GM19351 (cell line): ENCODE measurements at regions not wholly inside any gene's neighbourhood (a gene's known extent, or its start where the extent isn't known, plus 50 kb on each side); places are given as distances from the start of the nearest gene placed in this dataset.

ENCODE experiments used
- ATAC-seq: cut with Tn5 transposase; IDR thresholded peaks from one replicate; pipeline ENCODE4 v1.9.1; 2021; ENCODE audit warnings: mild to moderate bottlenecking, moderate library complexity; ENCODE audit not compliant: unreplicated experiment

DNA sequence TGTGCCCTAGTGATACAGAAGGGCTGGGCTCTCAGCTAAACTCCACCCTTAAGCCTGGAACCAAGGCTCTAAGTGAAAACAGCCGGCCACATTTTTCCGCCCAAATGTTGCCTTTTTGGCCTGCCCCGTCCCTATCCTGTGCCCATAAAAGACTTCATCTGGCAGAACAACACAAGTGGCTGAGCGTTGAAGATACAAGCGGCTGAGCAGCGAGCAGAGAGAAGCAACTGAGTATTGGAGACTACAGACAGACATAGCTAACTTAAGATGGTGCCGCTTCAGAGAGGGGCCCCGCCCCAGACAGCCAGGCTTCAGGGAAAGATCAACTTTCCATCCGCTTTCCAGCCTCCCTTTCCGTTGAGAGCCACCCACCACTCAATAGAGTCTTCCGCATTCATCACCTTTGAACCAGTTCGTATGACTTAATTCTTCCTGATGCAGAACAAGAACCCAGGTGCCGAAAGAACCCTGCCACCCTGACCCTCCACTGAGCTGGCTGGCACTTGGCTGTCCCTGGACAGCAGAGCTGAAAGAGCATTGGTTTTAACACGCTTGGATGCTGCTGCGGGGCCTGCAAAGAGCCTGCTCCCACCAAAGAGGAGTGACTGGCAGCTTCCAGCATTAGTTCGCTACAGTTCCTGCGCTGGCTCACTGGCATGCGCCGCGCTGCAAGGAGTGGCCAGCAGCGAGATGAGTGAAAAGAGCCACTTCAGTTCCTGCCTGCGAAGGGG, 853.2 kb upstream of the INTU start:
- no peak for ATAC-seq

DNA sequence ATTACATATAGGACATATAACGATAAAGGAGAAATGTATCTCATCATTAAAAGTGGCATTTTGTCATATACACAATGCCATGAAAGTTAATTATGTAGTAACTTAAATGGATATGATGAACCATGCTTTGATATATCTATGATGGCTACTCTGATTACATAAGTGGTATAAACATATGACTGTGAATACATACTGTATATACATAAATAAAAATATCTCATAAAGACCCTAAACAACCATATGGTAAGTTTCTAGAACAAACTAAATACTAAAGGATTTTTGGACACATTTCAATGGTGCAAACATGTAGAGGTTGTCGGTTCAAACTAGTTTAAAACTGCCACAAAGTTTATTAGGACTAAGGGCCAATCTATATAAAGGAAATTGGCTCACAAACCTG, 849.6 kb upstream of the INTU start:
- no peak for ATAC-seq

DNA sequence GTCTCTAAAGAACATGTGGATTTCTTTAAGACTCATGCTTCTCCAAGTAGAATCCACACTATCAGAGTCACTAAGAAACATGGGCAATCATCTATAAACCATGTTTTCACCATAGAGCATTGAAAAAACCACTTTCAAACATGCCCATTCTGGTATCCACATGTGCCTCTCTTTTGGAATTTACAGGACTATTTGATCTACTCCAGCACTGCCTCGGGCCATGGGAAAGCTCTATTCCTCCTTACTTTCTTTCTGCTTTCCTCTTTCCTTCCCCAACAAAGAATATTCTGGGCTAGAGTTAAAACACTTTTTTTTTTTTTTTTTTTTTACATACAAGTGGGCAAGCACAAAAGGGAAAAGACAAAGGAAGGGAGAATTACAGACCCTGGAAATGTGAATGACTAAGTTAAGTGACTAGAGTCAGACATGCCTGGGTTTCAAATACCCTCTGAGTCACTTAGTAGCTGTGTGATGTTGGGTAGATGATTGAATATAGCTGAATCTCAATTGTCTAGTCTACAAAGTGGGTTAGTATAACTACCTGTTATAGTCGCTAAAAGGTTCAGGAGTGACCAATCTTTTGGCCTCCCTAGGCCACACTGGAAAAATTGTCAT, 847.7 kb upstream of the INTU start:
- no peak for ATAC-seq

DNA sequence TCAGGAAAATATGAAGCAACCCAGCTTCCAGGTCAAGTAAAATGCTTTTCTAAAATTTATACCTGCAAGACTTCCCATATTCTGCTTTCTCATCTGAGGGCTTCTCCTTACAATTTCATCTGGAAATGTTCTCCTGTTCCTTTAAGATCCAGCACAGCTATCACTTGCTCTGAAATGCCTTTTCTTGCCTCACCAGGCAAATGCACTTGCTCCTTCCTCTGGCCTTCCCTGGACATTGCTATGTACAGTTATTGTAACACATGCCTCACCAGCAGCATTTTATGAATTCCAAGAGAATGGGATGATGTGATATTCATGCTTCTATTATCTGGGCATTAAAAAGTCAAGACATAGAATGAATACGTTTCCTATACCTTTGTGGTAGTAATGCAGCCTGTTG, 842.1 kb upstream of the INTU start:
- no peak for ATAC-seq

DNA sequence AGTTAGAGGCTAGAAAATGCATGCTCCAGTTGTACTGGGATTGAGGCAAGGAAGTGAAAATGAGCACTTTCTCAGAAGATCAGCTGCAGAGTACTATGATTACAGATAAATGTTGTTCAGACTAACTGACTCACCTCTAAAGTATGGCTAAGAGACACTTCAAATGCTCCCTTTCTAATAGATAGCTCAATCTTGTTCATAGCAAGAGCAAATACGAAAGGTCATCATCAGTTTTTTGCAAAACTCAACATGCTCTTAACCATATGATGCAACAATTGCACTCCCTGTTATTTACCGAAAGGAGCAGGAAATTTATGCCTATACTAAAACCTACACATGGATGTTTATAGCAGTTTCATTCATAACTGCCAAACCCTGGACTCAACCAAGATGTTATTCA, 838.4 kb upstream of the INTU start:
- no peak for ATAC-seq

DNA sequence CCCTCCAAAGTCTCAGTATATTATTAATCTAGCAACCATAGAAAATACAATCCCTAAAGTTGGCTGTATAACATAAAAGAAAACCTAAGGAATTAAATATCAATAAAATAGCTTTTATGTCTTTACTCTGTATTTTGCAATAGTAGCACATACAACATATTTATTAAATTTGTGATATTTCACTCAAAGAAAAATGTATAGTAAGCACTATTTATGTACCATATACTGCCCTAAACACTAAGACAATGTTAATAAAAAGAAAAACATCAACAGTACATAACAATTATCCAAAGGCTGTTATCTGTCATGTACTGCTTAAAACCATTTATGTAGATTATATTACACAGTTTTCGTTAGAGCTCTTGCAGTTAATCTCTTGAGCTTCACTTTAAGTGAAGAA, 834.5 kb upstream of the INTU start:
- no peak for ATAC-seq

DNA sequence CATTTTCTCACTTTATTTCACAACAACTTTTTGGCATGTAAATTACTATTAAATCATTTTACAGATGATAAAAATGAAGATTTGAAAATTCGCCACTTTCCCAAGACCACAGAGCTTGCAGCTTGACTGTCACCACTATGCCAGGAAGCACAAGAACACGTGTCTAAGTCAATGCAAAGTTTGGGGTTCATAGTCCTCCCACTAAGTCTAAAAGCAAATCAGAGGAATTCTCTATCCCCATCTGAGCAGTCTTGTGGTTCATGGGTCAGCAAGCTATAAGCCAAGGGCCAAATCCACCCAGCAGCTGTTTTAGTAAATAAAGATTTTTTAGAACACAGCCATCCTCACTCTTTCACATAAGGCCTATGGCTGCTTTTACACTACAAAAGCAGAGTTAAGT, 833.3 kb upstream of the INTU start:
- ATAC-seq = no peak

DNA sequence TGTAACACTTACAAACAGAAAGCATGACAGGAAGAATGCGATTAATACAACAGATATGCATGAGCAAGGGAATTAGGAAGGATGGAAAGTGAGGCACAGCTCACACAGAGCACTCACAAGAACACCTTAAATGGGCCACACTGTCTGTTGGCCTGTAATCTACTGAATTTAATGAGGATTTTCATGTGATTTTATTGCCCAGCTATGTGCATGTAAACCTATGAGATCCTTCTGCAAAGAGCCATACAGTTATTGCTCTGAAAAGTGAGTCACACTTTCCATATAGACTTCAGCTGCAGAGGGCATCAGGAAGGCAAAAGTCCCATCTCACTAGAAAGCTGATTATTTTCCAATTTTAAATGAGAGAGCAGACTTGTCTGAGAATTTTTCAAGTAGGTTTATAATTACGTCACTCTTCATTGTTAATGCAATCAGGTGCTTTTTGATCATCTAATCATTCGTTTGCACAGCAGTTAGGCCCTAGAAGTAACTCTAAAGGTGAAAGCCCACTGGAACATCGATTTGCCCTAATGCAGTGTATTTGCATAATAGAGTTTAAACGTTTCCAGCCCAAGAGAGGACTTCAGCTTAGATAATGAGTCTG, 832.7 kb upstream of the INTU start:
- no peak for ATAC-seq

DNA sequence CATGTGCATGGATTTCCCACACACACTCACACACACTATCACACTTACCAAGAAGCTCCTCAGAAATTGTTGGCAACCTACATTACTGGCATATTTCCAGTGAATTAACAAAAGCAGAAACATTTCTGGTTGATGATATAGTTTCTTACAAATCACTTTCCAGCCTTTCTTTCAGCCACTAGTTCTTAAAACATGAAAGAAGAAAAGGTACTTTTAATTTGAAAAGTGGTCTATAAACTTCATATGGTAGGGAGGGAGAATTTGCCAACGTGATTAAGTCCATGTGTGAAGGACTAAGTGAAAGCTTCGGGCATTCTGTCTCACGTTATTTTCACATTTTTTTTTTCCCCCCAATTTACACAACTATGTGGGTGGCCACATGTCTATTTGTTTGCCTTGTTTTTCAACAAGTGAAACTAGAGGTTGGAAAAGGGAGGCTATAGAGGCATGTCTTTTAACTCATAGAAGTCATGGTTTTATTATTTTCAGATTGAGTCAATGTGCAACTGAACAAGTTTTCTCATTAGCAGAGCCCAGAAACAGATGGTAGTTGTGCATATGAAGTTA, 832.1 kb upstream of the INTU start:
- no peak for ATAC-seq

DNA sequence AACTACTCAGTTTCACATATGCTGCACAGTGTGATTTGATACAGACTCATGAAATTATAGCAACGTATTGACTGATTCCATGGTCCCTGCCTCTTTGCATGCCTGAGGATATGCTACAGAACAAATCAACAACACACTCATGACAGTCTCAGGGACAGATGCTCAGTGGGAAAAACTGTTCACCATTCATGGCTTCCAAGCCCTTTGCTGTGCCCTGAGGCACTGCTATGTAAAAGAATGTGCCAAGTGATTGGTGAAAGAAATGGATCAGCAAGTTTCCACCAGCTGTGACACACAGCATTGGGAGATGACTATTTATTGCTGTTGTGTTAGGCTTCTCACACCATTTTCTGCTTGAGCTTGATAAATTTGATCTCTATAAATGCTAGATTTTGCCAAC, 825.6 kb upstream of the INTU start:
- no peak for ATAC-seq

DNA sequence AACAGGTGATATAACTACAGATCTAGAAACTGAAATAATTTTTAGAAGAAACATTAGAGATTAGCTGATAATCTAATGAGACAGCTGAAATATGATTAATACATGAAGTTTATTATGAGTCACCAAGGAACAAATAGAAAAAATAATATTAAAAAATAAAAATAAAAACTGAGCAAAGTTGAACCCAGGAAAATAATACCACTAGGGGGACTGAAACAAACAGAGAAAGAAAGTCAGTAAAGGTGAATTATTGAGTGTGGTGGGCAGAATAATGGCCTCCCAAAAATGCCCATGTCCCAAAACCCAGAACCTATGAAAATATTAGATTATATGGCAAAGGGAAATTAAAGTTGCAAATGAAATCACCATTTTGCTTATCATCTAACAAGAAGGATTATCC, 820.7 kb upstream of the INTU start:
- ATAC-seq = no peak

DNA sequence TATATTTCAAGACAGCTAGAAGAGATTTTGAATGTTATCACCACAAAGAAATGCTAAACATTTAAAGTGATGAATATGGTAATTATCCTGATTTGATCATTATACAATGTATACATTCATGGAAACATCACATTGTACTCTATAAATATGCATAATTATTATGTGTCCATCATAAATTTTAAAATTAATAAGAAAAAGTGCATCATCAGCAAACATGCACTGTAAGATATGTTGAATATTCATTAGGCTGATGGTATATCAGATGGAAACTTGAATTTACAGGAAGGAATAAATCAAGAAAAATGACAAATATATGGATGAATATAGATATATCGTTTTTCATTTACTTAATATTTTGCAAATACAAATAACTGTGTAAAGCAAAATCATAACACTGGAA, 812.1 kb upstream of the INTU start:
- no peak for ATAC-seq

DNA sequence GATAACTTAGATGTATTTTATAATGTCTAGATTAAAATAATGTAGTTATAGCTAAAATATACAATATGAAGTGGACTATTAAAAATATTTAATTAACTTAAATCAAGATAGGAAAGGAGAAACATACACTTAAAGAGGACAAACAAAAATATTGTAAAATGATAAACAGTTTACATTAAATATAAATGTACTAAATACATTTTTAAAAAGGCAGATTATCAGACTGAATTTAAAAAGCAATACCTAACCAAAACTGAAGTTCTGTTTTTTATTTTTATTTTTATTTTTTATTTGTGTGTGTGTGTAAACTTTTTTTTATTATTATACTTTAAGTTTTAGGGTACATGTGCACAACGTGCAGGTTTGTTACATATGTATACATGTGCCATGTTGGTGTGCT, 811.6 kb upstream of the INTU start:
- ATAC-seq = no peak

DNA sequence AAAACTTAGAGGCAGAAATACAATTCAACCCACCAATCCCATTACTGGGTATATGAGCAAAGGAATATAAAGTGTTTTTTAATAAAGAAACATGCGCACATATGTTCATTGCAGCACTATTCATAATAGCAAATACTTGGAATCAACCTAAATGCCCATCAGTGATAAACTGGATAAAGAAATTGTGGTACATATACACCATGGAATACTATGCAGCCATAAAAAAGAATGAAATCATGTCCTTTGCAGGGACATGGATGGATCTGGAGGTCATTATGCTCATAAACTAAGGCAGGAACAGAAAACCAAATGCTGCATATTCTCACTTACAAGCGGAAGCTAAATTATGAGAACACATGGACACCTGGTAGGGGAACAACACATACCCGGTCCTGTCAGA, 807.7 kb upstream of the INTU start:
- ATAC-seq = no peak

DNA sequence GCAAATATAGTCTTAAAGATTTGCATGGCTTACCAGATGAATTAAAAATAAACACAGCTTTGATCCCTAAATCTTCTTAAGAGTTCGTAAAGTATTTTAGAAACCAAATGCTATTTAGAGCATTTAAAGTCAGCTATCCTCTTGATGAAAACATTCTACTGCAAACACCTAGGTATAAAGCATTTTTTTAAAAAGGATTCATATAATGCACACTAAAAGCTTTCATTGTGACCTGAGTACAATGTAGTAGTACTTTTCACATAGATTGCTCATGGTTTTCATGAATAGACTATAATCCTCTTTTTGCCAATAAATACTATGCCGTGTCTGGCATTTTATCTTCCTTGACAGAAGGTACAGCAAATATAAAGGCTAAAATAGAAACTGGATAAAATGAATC, 805.1 kb upstream of the INTU start:
- no peak for ATAC-seq

DNA sequence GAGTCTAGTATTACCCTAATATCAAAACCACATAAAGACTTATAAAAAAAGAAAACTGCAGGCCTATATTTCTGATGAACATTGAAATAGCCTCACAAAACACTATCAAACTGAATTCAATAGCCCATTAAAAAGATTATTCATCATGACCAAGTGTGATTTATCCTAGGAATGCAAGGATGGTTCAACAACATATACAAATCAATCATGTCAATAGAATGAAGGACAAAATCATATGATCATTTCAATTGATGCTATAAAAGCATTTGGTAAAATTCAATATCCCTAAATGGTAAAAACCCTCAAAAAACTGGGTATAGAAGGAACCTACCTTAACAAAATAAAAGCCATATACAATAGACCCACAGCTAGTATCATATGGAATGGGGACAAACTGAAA, 797.9 kb upstream of the INTU start:
- no peak for ATAC-seq

DNA sequence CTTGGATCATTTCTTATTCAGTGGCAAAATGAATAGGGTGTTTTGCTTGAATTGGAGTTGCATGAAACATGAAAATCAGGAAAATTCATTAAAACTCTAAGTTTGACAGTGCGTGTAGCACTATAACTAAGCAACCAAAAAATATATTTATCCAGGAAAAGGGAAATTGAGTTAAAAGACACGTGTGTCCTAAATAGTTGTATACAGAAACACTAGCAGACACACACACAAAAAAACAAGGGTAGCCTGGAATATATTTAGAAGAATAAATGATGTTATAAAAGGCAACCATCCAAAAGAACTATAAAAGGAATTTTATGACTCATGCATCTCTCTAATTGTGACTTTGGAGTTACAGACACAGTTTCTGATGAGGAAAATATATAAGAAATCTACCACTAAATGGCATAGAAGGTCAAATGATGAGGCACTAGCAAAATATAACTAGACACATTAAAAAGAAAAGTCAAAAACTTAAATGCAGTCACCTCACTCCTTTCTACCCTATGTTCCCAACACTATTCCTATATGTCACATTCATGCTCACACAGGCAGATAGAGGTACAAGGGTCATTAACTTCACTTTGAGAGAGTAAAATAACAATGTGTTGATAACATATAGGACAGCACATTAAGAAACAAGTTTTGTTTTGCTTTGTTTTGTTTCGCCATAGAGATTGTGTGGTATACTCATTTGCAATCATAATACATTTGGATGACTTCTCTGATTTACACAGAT, 793.6 kb upstream of the INTU start:
- no peak for ATAC-seq

DNA sequence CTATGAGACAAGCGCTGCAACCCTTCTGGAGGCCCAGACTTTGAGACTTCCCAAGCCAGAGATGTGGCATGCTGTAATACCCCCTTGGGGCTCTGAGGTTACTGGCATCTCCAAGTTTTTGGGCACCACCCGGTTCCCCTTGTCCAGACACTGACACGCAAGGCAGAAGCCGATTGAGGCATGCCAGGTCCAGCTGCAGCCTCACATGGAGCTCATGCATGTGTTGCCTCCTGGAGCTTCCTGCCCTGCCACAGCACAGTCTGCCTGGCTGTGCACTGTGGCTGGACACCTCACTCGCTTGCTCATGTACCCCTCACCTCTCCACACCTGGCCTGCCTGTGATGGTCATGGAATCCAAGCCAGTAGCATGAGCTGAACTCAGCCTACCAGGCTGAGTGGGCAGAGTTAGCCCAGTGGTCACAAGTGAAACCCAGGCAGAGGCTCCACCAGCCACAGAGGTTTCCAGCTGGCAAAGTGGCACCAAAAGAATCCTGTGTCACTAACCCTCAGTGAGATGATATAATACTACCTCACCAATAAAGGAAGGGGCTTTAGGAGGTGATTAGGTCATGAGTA, 789.2 kb upstream of the INTU start:
- no peak for ATAC-seq

DNA sequence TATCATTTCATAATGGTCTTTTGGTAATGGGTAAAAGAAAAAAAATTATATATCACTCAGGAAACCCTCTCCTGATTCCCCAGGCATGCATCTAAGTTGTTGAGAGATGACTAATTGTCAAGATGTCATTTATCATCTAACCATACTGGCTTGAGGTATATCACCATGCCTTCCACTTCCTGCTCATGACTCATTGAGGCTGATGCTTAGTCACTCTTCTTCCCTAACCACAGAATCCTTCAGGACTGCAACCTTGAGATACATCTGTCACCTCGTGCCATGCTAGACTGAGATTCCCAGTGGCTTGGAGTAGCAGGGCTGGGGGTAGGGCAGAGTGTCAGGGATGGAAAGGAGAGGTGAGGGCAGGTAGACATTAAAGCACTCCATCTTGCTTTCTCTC, 782.5 kb upstream of the INTU start:
- no peak for ATAC-seq

DNA sequence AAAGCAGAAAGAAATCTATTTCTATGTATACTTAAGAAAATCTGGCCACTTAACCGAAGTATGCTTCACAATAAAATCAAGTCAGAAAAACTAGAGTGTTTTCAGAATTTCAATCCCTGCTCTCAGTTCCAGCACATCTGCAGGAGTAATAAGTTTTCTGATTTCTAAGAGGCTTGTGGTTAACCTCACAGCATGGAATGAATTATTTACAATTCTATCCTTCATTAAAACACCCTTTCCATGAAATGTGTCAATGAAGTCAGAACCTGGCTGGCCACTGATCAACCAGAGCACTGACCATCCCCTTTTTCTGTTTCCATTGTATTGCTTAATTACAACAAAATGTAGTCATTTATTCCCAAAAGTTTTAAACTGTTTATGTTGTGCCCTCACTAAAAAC, 781.4 kb upstream of the INTU start:
- no peak for ATAC-seq

DNA sequence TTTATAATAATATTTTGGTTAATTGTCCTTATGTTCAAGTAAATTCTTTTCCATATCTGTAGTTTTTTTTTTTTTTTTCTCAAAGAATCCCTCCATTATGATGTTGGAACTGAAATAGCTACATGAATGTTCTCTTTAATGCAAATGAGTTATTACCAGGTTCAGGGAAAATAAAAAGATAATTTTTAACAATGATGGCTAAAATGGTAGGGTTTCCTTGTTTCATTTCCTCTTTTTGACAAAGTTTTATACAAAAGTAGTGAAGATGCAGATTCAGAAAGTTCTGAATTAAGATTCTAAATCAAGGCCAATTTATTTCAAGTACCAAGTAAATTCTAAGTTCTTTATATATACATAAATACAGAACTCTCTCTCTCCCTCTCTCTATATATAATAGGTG, 779.0 kb upstream of the INTU start:
- no peak for ATAC-seq
